Adrenal gland (tissue), 5 donors: ENCODE measurements at regions not wholly inside any gene's neighbourhood (a gene's known extent, or its start where the extent isn't known, plus 50 kb on each side); places are given as distances from the start of the nearest gene placed in this dataset.

Experiments
- CTCF ChIP-seq, 6 experiments: fragments of 450-650 bp in 4 of 6; fragments of 200-600 bp in 2 of 6; sonication (generic) in 1 of 6; IDR thresholded peaks; 1 replicate in 5 of 6; 2 replicates in 1 of 6; pipeline versions ENCODE4 v1.5.1 to v1.8.0; 2016 to 2021; ENCODE audit warnings: antibody characterized with exemption in 6 of 6, mild to moderate bottlenecking in 2 of 6, moderate library complexity in 1 of 6
- POLR2A ChIP-seq, 2 donors: fragments of 450-650 bp; IDR thresholded peaks; one replicate each; pipeline ENCODE4 v1.6.1; 2017; ENCODE audit warnings: antibody characterized with exemption in 2 of 2, mild to moderate bottlenecking in 2 of 2, moderate library complexity in 1 of 2
- donor health status: DM: no; HTN: no; CAD: no.

DNA sequence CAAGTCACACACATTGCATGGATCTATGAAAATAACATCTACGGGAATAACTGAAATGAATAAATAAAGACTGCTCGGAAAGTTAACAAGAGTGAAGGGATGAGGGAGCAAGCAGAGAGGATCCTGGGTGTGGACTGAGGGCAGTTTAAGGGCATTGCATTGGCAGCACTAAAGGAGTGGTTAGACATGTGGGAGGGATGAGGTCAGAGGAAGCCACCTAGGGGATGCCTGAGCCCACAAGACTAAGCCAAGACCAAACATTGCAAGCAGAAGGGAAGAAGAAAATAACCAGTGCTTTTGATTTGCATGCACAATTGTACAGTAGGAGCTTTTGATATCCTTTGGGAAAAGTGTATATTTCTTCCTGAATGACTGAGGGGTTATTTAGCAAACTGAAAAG, 106.1 kb downstream of the MSL3 start:
- no peak for TF ChIP-seq CTCF (IDR thresholded peaks at IDR 0.05)
- no peak for TF ChIP-seq POLR2A (IDR thresholded peaks at IDR 0.05)
